Fibroblast of skin of back (primary cell): ENCODE measurements at regions not wholly inside any gene's neighbourhood (a gene's known extent, or its start where the extent isn't known, plus 50 kb on each side); places are given as distances from the start of the nearest gene placed in this dataset.
A peak's percentile ranks its signal among the peaks of the same experiment; 100 is the strongest.
"Not testable (repeated sequence)": the region's sequence is repeated elsewhere in the genome, so short reads cannot be mapped to it uniquely, and the experiment has no call there.

ENCODE experiments used
- DNase-seq: peaks from one replicate; pipeline ENCODE4 v3.0.0-alpha.2; 2013

GRCh38 chr3:181329024-181329423 lies 339.5 kb upstream of the DNAJC19 start:
- no peak for DNase-seq

GRCh38 chr3:181328346-181328745 lies 338.8 kb upstream of the DNAJC19 start:
- no peak for DNase-seq

DNA sequence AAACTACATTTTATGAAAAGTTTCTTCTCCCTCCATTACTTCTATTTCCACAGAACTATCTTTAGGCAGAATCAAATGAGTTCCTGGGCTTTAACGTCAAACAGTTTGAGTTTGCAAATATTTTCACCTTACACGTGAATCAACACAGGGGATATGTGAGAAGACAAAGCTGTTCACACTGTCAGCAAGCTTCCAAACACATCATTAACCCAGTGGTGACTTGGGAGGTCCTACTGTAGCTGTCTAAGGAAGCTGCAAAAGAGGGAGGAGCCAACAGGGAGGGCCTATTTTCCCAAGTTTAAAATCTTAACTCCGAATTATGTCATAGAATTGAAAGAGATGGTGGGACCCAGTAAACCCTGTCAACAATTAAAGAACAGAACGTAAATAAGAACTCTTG lies 337.8 kb upstream of the DNAJC19 start:
- no peak for DNase-seq

DNA sequence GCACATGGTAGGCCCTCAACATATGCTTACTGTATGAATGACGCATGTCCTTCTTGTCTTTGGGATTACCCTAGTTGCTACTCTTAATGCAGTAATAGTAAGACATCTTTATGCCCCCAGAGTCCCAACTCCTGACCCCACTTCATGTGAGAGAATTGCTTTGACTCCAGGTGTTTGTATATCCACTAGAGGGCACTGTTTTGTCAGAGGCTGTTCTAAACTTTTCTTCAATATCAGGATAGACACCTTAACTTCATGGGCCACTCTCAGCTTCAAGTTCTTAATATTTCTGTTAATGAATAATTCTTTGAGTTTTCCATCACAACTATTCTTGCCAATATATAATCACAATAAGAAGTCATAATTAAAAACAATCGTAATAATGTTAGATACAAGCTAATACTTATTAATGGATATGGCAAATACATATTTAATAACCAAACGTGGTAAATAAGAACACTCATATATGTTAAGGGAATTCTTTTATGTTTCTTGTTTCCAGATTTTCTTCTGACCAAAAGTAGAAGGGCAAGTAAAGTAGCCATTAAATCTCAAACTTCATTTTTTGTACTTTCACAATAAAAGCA lies 337.2 kb upstream of the DNAJC19 start:
- DNase-seq, result peak; percentile 27

- DNase-seq, result not testable (repeated sequence)
Measured at GRCh38 chr3:181324516-181324915, 335.0 kb upstream of the DNAJC19 start.

- DNase-seq, result no peak
Measured at GRCh38 chr3:181318321-181318720, 328.8 kb upstream of the DNAJC19 start.

- no peak for DNase-seq
Measured at GRCh38 chr3:181317508-181317907, 328.0 kb upstream of the DNAJC19 start.

DNA sequence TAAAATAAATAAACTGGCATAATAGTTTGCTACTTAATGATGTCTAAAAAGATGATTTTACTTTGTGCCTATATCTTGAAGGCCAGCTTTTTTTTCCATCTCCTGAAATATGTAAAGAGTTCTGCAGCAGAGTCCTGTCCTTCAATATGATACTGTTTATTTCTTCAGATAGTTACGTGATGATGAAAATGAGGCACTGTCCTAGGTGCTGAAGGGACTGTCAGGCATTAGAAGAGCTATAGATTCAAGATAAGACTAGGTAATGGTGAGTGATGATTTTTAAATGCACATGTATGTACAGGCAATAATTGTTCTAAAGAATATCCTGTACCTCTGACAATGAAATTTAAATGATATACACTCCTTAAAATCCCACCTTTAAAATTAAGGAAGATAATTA lies 326.9 kb upstream of the DNAJC19 start:
- peak; percentile 41 for DNase-seq

- DNase-seq, result no peak
Measured at GRCh38 chr3:181313335-181313734, 323.8 kb upstream of the DNAJC19 start.

DNA sequence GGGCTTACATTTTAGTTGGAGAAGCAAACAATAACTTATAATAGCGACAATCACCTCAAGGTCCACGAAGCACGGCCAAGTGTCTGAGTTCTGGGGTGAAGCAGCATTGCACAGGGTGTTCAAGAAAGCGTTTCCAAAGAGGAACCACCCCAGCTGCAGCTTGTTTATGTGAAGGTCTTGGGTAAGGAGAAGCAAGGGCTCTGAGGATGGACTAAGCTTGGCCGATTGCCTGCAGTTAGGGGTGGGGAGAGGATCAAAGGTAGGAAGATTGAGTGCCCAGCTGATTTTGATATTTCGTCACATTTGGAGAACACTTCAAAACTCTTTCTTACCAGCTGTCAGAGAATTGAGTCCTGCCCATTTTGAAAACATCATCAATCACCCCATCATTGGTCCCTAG lies 321.6 kb upstream of the DNAJC19 start:
- DNase-seq, result no peak

GRCh38 chr3:181302960-181303359 lies 313.4 kb upstream of the DNAJC19 start:
- DNase-seq, result no peak

- DNase-seq, result no peak
Measured at GRCh38 chr3:181300033-181300432, 310.5 kb upstream of the DNAJC19 start.

DNA sequence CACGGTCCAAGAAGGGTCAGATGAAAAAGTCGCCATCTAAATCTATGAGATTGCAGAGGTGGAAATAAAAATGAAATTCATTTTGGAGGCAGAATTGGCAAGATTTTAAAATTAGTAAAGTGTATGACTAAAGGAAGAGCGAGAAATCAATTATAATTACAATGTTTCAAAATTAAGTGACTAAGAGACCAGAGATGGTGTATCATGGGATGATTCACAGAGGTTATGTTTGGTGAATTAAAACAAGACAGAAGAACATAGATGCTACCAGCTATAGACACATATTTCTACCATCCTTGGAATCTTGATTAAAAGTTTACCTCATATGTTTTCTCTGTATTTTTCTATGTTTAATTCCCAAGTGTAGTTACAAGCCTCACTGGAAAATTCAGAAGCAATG lies 308.9 kb upstream of the DNAJC19 start:
- DNase-seq, result peak; percentile 0

- peak; percentile 65 for DNase-seq
Measured at GRCh38 chr3:181292984-181293383, 303.4 kb upstream of the DNAJC19 start.

GRCh38 chr3:181290941-181291340 lies 301.4 kb upstream of the DNAJC19 start:
- no peak for DNase-seq

GRCh38 chr3:181289306-181289705 lies 299.8 kb upstream of the DNAJC19 start:
- no peak for DNase-seq

- DNase-seq, result no peak
Measured at GRCh38 chr3:181288145-181288544, 298.6 kb upstream of the DNAJC19 start.

- DNase-seq, result no peak
Measured at GRCh38 chr3:181279239-181279565, 289.7 kb upstream of the DNAJC19 start.

DNA sequence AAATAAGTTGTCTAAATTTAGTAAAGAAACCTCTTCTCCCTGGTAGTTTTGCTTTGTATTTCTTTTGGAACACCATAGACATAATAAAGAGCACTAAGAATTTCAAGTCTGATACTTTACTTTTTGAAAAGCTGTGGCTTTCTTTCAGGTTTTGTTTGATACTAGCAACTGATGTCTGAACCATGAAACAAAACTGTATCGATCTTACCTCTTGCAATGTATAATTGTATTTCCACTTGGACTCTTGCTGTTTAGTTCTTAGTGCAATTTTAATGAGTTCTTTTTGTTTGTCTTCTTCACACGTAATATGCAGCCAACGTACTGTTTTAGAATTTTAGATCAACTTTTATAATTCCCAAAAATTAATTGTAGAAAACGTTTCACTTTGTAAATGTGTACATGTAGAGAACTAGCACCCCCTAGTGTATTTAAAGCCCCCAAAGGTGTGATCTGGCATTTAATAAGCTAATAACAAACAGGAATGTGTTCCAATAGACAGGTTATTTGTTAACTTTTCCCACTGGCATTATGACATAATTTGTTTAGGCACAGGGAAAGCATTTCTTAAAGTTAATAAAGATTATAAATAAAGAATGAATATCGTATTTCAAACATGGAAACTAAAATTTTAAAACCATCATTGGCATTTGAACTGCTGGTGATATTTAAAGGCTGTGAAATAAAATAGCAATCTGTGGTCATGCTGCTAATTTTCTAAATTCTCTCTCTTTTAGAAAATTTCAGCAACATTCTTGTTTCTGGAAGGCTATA lies 289.1 kb upstream of the DNAJC19 start:
- no peak for DNase-seq

- no peak for DNase-seq
Measured at GRCh38 chr3:181276358-181276896, 286.9 kb upstream of the DNAJC19 start.

- DNase-seq, result no peak
Measured at GRCh38 chr3:181274025-181274424, 284.5 kb upstream of the DNAJC19 start.

- no peak for DNase-seq
Measured at GRCh38 chr3:181267312-181267711, 277.8 kb upstream of the DNAJC19 start.

DNA sequence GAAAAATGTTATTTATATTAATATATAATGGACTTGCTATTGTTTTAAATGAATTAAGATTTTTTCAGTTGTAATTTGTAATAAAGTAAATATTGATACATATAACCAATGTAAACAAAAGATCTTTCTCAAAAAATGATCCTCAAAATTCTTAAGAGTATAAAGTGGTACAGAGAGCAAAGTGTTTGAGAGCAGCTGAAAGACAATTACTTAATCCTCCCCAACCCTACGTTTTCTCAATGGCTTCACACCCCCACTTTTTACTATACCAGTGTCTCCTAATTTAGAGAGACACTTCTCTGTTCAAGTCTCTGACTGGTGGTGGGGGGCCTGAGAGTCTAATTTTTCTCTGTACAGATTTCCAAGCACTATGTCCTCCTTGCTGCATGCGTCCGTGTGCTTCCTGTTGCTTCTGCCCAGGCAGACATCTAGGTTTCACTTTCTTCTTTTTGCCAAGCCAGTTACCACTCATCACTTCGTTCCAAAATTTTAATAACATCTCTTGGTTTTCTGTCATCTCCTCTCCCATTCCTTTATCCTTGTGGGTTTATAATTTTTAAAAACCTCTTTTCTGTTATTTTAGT lies 276.3 kb upstream of the DNAJC19 start:
- DNase-seq, result peak; percentile 8

GRCh38 chr3:181264486-181264885 lies 274.9 kb upstream of the DNAJC19 start:
- DNase-seq, result peak; percentile 2
